ENCODE measurements at regions not wholly inside any gene's neighbourhood (a gene's known extent, or its start where the extent isn't known, plus 50 kb on each side); places are given as distances from the start of the nearest gene placed in this dataset.

DNA sequence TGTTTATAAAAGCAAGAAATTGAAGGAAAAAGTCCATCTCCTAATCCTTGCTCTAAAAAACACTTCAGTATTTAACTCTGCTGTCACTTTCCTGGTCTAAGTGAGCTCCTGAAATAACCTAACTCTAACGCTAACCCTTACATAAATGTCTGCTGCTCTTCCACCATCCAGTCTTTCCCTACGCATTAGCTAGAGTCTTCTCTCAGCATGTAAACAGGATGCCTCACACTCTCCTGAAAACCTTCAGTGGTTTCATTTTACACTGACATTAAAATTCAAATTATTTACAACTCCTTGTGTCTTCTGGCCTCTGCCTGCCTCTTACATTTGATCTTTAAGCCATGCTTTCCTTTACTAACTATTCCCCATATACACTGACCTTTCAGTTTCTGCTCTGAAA, 697.6 kb upstream of the CXADR start:
- no peak for DNase-seq (ENCODE audit: low read depth in 2 of 2)

DNA sequence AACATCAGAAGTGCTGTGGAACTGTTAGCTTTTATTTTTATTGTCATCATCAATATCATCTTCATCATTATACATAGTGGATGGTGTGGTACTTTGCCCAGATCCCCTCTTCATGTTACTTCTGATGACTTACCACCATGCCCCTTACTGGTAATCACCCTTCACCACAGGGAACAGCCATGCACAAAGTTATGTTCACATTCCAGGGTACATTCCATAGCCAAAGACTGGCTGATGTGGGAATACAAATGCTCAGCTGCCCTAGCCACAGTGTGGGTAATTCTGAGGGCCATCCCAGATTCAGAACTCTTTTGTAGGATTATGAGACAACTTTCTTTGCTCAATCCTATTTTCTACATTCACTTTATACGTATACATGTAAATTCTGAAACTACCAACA, 691.3 kb upstream of the CXADR start:
- no peak for DNase-seq (ENCODE audit: low read depth in 2 of 2)

DNA sequence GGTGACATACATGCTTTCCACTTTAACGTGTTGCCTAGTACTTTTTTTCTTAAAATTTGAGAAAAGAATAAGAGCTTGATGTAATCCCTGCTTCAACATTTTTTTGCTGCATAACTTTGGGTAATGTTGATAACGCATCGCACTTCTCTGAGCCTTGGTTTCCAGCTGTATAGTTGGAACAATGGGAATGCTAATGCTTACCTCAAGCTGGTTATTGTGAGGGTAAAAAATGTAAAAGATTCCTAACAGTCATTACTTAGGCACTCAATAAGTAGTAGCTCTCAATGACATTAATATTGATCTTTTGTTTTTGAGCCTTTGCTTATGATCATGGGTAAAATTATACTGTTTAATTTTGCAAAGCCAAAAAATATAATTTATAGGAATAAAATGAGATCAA, 683.3 kb upstream of the CXADR start:
- DNase-seq (ENCODE audit: low read depth in 2 of 2), result no peak

DNA sequence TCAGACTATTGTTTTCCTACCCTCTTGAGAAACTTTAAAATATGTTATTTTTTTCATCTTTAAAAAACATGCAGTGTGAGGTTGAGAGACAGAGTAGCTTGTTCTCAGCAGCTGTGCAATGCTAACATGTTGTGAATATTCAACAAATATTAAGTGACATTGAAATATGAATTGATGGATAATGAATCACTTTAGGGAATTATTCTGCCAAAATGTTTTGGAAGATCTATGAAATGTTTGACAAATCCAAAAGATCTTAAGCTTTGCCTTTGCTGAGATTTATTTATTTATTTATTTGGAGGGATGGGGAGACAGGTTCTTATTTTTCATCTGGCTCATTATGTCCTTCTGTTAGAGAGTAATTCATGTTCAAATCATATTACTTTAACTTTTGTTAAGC, 680.1 kb upstream of the CXADR start:
- no peak for DNase-seq (ENCODE audit: low read depth in 2 of 2)

DNA sequence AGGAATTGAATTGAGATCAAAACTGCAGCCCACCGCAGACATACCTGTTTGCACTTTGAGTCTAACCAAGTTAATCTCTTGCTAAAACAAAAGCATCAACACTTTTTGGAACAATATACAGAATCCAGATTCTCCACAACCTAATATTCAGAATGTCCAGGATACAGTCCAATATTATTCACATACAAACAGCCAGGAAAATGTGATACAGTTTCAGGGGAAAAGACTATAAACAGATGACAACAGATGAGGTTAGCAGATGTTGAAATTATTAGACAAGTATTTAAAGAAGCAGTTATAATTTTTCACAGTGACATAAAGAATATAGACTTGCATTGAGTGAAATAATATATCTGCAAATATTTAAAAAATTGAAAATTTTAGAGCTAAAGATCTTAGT, 678.1 kb upstream of the CXADR start:
- no peak for DNase-seq (ENCODE audit: low read depth in 2 of 2)

- DNase-seq (ENCODE audit: low read depth in 2 of 2), result no peak
Measured at GRCh38 chr21:16837321-16837720, 675.5 kb upstream of the CXADR start.

DNA sequence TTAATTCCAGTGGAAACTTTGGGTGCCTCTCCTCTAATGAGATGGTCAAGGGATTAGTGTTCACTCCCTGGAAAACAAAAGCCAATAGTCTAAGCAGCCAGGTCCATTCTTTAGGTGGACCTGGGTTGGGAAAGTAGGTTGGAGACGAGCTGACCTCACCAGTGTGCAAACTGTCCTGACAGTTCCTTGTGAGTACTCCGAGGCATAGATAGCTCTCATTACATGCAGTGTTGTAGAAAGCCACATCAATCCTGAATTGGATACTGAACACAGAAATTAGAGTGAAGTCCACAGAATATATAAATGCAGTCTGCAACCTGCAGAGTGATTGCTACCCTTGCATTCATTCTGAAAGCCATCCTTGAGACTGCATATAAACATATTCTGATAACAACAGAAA, 675.1 kb upstream of the CXADR start:
- no peak for DNase-seq (ENCODE audit: low read depth in 2 of 2)

GRCh38 chr21:16838331-16838730, 674.5 kb upstream of the CXADR start:
- DNase-seq (ENCODE audit: low read depth in 2 of 2), result no peak

DNA sequence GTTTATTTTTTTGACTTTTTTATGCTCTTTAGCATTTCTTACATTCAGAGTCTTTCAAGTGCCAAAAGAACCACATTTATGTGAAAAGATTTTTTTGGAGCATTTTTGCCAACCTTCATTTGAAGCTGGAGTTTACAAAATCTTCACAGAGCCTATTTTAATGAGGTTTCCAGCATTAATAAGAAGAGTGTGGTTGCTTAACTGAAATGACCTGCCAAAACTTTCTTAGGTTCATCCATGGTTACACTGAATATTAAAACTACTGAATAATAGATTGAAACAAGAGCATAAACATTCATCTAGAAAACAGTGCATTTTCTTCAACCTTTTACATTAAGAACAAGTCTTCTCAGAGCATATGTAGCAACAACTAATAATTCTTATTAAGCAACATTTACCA, 672.3 kb upstream of the CXADR start:
- no peak for DNase-seq (ENCODE audit: low read depth in 2 of 2)

DNA sequence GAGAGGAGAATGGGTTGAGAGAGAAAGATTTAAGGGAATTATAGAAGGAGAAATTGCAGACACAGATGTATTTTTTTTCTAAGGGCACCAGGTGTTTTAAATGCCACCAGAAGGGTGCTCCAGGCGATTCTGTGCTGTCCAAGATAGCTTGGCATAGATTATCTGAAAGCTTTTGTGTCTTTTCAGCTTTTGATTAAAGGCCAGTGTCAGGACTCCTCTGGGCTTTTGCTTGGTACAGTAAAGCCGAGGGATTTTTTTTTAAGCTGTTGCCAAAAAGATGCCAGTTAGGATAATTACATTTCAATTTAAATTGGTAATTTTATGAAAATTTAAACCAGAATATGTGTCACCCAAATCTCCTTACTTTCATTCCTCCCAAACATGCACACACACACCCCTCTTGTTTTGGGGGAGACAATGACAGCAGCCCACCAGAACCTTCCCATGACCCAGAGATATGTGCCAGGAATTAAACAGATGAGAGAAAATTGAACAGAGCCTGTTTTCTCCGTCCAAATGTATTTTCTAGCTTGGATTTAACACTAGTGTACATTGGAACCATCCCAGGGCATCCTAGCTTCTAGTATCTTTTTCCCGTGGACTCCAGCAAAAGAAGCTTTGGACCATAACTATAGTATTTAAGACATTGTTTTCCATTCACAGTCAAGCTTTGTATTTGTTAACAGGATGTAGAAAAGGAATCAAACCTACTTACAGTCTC, 670.7 kb upstream of the CXADR start:
- no peak for DNase-seq (ENCODE audit: low read depth in 2 of 2)

- DNase-seq (ENCODE audit: low read depth in 2 of 2), result no peak
Measured at GRCh38 chr21:16842696-16843035, 670.2 kb upstream of the CXADR start.

- DNase-seq (ENCODE audit: low read depth in 2 of 2), result no peak
Measured at GRCh38 chr21:16847211-16847610, 665.6 kb upstream of the CXADR start.

GRCh38 chr21:16851054-16851453, 661.8 kb upstream of the CXADR start:
- DNase-seq (ENCODE audit: low read depth in 2 of 2), result no peak

GRCh38 chr21:16855164-16855667, 657.6 kb upstream of the CXADR start:
- no peak for DNase-seq (ENCODE audit: low read depth in 2 of 2)

DNA sequence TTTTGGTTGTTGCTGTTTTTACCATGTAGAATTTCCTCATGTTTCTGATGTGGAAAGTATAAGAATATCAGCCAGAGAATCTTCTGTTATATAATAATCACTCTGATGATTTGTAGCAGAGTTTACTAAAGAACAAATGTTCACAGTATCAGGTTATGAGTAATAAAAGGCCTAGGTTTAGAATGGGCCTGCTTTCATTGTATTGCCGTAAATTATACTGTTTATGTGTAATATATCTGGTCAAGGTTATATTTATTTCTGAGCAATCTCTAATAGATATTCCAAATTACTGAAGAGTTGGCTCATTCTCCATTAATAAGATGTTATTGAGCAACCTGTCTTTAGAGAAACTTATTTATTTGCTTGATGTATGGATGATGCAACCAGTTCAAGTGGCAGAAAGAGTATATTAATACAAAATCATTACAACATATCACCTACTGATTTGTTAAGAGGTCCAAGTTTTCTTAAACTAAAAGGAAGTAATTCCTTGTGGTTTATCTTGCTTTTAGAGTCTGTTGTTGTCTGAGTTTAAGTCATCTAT, 649.4 kb upstream of the CXADR start:
- DNase-seq (ENCODE audit: low read depth in 2 of 2), result no peak

DNA sequence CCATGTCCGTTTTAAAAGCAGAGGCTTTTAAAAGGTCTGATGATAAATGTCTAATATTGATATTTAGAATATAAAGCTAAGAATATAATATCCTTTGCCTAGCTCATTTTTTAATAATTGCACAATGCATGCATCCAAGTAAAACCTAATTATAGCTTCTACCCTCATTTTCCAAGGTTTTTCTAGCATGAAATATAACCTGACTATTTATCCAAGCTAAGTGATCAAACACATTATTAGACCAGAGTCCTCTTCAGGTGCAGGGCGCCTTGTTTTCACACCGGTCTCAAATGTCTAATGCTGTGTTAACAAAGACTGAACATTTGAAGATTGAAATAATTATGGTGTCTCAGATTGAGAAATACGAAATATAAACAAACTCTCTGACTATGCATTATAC, 648.9 kb upstream of the CXADR start:
- DNase-seq (ENCODE audit: low read depth in 2 of 2), result no peak

- no peak for DNase-seq (ENCODE audit: low read depth in 2 of 2)
Measured at GRCh38 chr21:16865632-16866031, 647.2 kb upstream of the CXADR start.

GRCh38 chr21:16866851-16867250, 646.0 kb upstream of the CXADR start:
- DNase-seq (ENCODE audit: low read depth in 2 of 2), result no peak

DNA sequence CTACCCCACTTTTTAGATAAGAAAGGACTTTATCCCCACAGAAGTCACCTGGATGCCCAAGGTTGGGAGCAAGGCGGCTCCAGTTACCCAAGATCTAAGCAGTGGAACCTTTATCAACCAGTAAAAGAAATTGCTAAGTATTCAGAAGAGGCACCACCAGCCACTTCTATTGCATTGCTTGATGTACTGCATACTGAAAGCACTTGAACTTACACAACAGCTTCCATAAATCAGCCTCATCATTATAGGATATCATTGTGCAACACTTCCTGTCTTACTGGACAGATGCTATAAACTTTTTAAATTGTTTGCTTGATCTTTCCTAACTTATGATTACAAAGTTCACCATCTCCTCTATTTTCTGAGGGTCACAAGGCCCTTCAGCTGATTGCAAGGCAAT, 642.7 kb upstream of the CXADR start:
- DNase-seq (ENCODE audit: low read depth in 2 of 2), result no peak

DNA sequence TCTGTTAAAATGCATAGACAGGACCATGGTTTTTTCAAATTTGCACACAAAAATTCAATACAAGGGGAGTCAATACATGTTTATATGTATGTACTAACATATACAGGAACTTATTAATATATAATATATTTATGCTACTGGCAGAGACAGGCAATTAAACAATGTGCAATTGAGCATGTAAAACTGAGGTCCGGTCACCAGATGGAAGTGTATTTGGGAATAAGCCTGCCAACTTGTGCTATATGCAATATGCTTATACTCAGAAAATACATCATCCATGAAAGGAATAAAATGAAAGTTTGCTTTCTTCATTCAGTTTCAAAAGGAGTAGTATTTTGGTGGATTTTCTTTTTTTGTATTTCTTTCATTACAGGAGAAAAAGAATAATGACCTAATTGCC, 640.2 kb upstream of the CXADR start:
- no peak for DNase-seq (ENCODE audit: low read depth in 2 of 2)

GRCh38 chr21:16873176-16873575, 639.7 kb upstream of the CXADR start:
- DNase-seq (ENCODE audit: low read depth in 2 of 2), result no peak

DNA sequence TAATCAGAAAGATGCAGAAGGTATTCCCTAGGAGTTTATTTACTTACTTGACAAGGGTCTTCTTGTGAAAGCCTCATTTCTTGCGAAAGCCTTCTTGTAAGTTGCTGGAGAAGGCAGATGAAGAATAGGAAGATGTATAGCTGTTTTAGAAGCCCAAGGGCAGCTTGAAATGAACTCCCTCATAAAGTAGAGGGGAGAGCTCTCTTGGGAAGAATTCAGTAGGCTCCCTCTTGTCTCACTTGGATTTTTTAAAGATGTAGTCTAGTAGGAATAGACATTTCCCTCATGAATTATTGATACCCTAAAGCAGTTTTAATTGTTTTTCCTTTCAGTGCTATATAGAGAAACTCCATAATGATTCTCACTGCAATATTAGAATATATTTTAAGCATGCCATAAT, 639.2 kb upstream of the CXADR start:
- no peak for DNase-seq (ENCODE audit: low read depth in 2 of 2)

- DNase-seq (ENCODE audit: low read depth in 2 of 2), result no peak
Measured at GRCh38 chr21:16879479-16879878, 633.4 kb upstream of the CXADR start.

- no peak for DNase-seq (ENCODE audit: low read depth in 2 of 2)
Measured at GRCh38 chr21:16891821-16892220, 621.0 kb upstream of the CXADR start.
